ENCODE measurements at regions not wholly inside any gene's neighbourhood (a gene's known extent, or its start where the extent isn't known, plus 50 kb on each side); places are given as distances from the start of the nearest gene placed in this dataset.
"Not testable (repeated sequence)": the region's sequence is repeated elsewhere in the genome, so short reads cannot be mapped to it uniquely, and the experiment has no call there.

GRCh38 chr2:147037048-147037447 is 807.8 kb upstream of the ACVR2A start:
- DNase-seq = no peak

GRCh38 chr2:147033044-147033443 is 811.8 kb upstream of the ACVR2A start:
- no peak for DNase-seq

- DNase-seq = no peak
Measured at GRCh38 chr2:147031897-147032296, 812.9 kb upstream of the ACVR2A start.

- no peak for DNase-seq
Measured at GRCh38 chr2:147030966-147031720, 813.7 kb upstream of the ACVR2A start.

GRCh38 chr2:147027436-147027835 is 817.4 kb upstream of the ACVR2A start:
- no peak for DNase-seq

GRCh38 chr2:147026664-147027295 is 818.0 kb upstream of the ACVR2A start:
- DNase-seq = no peak

GRCh38 chr2:147025646-147026585 is 818.9 kb upstream of the ACVR2A start:
- DNase-seq = no peak

- no peak for DNase-seq
Measured at GRCh38 chr2:147019311-147019710, 825.5 kb upstream of the ACVR2A start.

GRCh38 chr2:147017951-147018645 is 826.7 kb upstream of the ACVR2A start:
- DNase-seq = no peak

- no peak for DNase-seq
Measured at GRCh38 chr2:147016181-147016580, 828.6 kb upstream of the ACVR2A start.

GRCh38 chr2:147015591-147015990 is 829.2 kb upstream of the ACVR2A start:
- DNase-seq = no peak

- no peak for DNase-seq
Measured at GRCh38 chr2:147013696-147014392, 831.0 kb upstream of the ACVR2A start.

- no peak for DNase-seq
Measured at GRCh38 chr2:147008481-147008880, 836.3 kb upstream of the ACVR2A start.

GRCh38 chr2:147006736-147007141 is 838.1 kb upstream of the ACVR2A start:
- DNase-seq = no peak

GRCh38 chr2:147003081-147003480 is 841.7 kb upstream of the ACVR2A start:
- no peak for DNase-seq

GRCh38 chr2:147002256-147002655 is 842.6 kb upstream of the ACVR2A start:
- DNase-seq = no peak

GRCh38 chr2:147001061-147001460 is 843.8 kb upstream of the ACVR2A start:
- no peak for DNase-seq

- DNase-seq = not testable (repeated sequence)
Measured at GRCh38 chr2:147000151-147000550, 844.7 kb upstream of the ACVR2A start.

GRCh38 chr2:146997945-146998344 is 846.9 kb upstream of the ACVR2A start:
- no peak for DNase-seq

- DNase-seq = no peak
Measured at GRCh38 chr2:146997488-146997887, 847.3 kb upstream of the ACVR2A start.

GRCh38 chr2:146994246-146994645 is 850.6 kb upstream of the ACVR2A start:
- DNase-seq = no peak

- DNase-seq = no peak
Measured at GRCh38 chr2:146992466-146992865, 852.4 kb upstream of the ACVR2A start.

Measured in activated naive CD4-positive, alpha-beta T cell (primary cell).